OCI-M1 (cell line): ENCODE measurements at regions not wholly inside any gene's neighbourhood (a gene's known extent, or its start where the extent isn't known, plus 50 kb on each side); places are given as distances from the start of the nearest gene placed in this dataset.
"Not testable (repeated sequence)": the region's sequence is repeated elsewhere in the genome, so short reads cannot be mapped to it uniquely, and the experiment has no call there.

Experiments
- DNase-seq: peaks from one replicate; lab custom pipeline; 2025; lab: John Stamatoyannopoulos, UW

DNA sequence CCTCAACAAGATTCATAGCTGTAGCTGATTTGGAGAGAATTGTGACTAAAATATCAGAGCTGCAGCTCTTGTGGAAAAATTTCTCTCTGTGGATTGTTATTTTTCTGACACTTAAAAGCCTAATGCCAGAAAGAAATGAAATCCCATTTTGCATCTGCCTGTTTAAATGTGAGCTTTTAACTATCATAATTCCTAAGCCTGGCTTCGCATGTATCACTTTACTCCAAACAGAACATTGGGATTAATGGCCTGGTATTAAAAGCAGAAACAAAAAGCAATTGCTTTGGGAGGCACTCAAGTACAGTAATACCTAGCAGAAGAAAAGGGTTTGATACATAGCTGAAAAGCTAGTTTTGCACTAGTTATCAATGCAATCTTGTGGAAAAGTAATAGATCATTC is 164.2 kb upstream of the FSHR start:
- no peak for DNase-seq

DNA sequence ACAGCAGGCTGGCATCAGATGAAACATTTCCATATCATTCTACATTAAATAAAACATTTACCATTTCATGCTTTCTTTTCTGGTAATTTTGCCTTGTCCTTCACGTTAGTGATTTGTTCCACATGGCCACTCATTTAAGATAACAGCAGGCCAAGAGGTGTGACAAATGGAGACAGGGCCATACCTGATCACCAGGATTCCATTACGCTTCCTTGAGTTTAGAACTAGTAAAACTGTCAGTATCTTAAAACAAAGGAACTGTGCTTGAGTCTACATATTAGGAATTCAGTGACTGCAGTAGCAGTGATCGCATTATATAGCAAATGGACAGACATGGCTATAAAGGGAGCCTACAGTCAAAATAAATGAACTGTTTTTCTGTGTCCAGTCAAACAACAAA is 155.1 kb upstream of the FSHR start:
- DNase-seq: no peak

DNA sequence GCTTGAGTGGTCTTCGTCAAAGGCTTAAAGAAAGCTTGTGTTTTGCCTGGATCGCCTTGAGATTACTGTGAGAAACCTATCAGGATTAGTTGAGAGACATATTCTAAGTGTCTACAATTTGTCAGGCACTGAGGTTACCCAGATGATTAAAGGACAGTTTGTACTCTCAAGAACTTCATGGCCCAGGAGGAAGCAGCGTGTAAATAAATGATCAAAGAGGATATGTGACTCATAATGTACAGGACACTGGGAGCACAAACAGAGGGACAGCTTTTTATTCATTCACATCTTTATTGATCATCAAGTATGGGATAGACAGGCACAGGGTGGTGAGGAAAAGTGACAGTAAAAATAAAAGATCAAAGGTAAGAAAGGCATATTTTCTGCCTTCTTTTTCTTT is 152.6 kb upstream of the FSHR start:
- no peak for DNase-seq

DNA sequence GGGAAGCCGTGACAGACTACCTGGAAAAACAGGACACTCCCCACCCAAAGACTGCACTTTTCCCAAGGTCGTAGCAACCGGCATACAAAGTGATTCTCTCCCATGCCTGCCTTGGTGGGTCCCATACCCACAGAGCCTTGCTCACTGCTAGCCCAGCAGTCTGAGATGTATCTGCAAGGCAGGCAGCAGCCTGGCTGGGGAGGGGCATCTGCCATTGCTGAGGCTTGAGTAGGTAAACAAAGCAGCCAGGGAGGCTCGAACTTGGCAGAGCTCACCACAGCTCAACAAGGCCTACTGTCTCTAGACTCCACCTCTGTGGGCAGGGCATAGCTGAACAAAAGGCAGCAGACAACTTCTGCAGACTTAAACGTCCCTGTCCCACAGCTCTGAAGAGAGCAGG is 144.4 kb upstream of the FSHR start:
- not testable (repeated sequence) for DNase-seq

DNA sequence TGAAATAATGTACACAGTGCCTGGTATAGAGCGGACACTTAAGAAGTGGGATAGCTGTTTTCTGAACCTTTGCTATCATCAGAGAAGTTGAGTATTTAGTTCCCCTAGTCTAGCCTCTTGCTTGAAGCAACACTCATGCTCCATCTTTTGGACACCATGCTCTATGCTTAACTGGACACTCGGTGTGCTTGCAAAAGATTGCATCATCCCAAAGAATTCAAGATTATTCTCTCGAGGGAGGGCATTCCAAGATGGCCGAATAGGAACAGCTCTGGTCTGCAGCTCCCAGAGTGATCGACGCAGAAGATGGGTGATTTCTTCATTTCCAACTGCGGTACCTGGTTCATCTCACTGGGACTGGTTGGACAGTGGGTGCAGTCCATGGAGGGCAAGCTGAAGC is 143.9 kb upstream of the FSHR start:
- peak; percentile 61 for DNase-seq

DNA sequence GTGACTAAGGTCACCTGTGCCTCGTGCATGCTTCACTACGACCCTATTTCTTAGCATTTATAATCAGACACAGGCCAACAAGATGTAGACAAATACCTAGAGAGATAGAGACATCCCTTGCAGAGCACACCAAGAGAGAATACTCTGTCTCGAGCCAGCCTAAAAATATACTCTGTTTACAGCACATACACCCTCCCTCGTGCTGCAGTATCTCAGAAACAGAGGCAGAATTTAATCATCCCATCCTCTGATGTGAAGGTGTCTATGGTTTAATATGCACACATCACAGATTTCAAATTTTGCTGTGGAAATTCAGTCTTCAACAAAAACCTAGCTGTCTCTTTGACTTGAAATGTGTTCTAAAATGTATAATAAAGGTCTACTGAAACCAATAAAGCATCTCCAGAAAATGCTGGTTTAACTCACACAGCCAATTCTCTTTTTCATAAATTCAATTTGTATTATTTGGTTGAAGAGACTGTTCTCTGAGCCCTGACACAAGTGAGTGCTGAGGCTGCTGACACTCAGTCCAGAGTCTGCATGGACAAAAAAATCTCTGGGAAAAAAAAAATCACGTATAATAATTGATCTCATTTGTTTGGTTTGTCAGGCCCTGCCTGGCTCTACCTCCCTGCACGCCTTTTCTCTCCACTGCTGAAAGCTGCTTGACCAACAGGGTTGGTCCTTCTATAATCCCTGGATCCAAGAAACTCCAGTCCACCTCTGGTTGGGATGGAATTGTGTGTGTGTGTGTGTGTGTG is 142.0 kb upstream of the FSHR start:
- DNase-seq: no peak

DNA sequence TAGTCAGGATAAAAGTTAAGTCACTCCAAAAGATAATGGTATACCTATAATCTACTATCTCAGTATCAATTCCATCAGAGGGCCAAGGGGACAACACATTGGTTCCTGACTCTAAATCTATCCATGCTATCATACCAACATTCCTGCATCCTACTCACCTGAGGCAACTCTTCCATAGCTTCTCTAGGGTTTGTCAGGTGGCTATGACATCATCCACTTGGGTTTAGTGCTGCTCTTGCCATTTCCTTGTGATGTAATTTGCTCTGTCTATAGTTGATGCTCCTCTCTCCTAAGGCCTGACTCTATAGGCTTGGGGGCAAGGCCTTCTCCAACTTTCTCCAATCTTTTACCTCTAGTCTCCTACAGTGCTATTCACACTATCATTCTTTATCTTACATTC is 139.9 kb upstream of the FSHR start:
- DNase-seq: no peak

DNA sequence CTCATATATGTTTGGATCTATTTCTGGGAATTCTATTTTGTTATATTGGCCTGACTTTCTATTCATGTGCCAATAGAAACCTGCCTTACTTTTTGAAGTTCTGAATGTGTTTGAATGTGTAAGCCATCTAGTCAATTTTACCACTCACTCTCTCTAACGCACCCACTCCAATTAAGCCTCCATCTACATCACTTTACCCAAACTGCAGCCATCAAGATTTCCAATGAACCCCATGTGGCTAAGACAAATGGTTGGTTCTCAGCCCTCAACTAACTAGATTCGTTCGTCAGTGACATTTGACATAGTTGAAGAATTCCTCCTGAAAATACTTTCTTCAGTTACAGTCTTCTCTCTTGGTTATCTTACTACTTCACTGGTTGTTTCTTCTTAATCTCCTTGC is 137.3 kb upstream of the FSHR start:
- DNase-seq: no peak

DNA sequence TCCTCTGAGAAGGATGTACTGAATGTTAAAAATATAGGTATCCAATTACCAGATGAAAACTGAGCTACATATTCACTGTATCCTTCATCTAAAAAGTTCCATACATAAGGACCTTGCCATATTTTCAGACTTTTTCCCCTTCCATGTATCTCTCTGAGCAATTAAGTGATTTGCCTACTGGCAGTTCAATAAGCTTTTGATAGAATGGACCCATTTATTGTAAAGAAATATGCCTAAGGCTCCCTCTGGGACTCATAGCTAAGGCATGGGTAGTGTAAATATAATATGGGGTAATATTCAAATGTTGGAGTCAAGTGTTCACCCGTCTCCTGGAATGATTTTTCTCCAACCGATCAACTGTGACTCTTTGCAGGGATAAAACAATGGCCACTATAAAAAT is 135.4 kb upstream of the FSHR start:
- DNase-seq: no peak

DNA sequence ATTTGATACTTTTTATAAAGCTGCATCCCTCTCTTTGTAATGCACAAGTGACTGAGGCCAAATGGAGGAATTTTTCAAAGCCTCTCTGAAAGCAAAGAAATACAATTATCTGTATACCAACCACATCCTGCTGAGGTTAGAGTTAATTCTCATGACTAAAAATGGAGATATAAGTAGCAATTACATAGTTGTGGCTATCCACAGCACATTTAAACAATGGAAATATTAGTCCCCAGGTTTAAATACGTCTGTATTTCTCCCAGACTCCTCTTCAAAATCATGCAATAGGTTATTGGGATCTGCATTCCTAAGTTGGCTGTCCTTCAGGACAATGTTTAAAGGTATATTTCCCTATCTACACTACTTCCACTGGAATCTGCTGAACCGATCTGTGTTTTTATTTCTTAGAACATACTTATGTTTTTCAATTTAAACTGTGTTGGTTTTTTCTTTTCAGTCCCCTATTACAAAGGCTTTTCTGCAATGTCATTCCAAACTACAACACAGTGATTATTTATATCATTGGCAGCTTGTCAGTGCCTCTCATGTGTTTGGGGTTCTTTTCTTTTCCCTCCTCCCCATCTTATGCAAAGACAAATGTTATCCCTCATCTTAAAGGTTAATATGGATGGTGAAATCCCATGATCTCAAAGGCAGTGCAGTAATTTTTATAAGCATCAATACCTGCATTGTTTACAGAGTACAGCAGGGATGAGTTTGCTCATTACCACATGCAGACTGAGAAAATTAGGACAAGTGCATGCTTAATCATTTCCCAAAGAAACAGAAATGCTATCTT is 134.8 kb upstream of the FSHR start:
- DNase-seq: no peak

DNA sequence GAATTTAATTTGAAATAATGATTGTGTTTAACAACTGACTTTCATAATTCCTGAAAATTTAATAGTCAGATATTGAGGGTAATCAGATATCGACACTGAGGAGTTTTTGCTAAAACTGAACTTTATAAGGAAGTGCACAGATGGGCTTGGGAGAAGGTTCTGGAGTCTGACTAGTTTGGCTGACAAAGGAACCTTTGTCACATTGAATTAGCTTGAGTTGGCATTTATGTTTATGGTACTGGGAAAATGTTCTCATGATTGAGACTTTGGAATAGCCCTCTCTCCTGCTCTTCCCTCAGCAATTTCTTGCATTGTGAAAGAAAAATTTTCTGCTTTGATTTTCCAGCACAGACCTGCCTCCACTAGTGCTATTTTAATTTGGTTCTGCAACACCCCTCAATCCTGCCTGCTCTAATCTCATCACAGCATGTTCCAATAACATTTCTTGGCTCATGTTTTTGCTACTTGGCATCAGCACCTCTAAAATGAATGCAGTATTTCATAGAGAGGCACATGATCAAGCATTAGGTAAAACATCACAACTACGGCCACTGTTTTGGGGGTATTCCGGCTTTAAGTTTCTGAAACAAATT is 133.9 kb upstream of the FSHR start:
- DNase-seq: no peak

DNA sequence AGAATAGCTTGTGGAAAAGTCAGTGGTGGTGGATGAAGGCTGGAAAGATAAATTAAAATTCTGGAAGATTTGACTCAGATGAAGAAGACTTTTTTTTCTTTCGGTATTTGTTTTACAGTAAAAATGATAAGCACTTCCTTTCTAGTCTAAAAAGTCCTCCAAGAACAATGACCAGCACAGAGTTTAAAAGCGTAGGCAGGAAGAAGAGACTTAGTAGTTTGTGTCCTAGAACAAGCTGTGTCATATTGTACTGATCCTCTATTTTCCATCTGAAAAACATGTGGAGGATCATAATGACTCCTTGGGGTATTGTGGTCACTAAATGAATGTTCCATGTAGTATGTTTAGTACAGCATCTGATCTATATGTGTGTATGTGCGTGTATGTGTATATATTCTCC is 132.4 kb upstream of the FSHR start:
- no peak for DNase-seq

DNA sequence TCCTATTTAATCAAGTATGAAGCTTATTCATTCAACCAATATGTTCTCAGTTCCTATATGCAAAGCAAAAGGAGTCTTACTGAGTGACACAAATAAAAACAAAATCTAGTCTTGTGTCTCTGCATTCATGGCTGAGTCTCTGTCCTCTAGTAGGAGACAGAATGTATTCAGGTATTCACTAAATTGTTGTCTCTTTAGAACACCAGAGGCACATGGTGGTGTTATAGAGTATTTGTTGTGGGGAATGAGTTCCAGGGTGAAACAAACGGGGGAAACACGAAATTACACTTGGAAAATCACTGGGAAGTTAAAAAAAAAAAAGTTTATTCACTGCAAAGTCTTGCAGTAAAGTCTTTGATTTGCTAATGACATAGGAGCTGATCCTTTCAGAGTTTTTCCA is 131.7 kb upstream of the FSHR start:
- no peak for DNase-seq

DNA sequence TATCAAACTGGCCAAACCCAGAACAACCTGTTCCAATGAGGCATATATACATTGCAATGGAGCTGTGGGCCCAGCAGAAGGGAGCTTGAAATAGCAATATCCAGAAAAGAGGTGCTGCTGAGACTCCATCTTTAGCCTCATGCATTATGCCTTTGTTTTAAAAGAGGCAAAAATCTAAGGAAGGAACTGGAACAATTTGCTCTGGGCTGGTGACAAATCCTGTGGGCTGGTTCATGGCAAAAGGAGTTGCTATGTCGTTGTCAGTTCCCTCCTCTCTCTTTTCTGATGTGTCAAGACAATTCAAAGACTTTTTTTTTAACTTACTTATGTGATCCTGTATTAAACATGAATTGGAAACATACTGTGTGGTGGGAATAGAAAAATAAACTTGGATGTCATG is 124.2 kb upstream of the FSHR start:
- no peak for DNase-seq

DNA sequence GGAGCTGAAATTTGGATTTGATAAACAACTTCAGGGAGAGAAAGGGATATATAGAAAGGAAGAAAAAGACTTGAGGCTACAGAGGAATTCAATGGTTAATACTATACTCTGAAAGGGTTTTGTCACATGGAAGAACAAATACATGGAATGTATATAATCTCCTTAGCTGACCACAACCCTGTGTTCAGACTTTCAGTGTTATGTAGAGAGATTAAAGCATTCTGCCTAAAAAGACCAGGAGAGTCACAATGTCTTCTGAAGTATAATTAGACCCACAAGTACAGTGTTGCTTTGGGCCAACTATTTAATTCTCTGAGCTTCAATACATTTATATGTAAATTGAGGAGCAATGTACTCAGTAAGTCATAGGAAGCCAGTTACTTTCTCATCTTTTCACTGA is 123.8 kb upstream of the FSHR start:
- DNase-seq: no peak

DNA sequence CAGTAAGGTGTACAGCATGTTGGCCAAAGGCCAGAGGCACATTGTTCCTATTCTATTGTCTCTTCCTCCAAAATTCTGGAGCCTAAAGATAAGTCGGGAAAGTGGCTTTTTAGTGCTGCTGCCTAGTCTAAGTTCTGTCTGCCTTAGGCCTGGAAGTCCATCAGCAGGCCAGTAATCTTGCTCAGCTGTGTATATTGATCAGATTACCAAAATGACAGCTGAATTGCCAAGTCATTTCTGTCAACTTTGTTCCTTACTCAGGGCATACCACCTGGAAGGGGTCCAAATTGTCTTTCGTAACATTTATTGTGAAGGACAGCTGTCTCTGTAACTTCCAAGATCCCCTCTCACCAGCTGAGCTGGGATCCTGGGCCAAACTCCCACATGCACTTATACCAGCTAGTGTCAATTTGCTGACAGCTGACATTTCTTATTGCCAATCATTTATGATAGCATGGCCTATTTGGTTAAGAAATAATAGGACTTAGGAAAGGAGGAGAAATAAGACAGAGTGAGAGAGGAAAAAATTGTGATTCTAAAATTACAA is 116.8 kb upstream of the FSHR start:
- peak; percentile 18 for DNase-seq

DNA sequence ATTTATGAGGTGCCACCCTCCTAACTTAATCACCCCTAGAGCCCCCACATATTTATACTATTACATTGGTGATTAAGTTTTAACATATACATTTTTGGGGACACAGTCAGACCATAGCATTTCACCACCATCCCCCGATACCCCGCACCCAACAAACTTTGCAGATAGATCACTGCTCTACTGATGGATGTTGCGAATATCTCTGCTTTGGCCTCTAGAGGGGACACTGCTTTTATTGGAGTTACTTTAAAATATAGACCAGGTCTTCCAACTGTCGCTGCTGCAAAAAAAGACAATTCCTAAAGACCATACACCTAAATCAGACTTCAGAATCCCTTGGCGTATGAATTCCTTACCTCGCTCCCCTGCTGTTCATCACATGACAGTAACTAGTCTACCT is 115.8 kb upstream of the FSHR start:
- DNase-seq: no peak

DNA sequence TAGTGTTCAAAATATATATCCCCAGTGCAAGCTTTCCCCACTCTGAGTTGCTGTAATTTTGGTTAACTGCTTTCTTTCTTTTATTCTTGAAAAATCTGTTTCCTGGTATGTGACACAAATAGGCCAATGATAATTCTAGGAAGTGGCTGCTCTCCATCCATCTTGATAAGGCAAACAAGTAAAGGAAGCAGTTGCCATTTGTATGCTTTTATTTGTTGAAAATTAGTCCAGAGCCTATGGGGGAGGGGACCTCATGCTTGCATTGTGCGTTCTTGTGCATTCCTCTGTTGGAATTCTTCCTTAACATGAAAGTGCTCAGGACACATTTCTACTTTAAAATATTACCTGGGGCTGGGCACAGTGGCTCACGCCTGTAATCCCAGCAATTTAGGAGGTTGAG is 111.2 kb upstream of the FSHR start:
- DNase-seq: no peak

DNA sequence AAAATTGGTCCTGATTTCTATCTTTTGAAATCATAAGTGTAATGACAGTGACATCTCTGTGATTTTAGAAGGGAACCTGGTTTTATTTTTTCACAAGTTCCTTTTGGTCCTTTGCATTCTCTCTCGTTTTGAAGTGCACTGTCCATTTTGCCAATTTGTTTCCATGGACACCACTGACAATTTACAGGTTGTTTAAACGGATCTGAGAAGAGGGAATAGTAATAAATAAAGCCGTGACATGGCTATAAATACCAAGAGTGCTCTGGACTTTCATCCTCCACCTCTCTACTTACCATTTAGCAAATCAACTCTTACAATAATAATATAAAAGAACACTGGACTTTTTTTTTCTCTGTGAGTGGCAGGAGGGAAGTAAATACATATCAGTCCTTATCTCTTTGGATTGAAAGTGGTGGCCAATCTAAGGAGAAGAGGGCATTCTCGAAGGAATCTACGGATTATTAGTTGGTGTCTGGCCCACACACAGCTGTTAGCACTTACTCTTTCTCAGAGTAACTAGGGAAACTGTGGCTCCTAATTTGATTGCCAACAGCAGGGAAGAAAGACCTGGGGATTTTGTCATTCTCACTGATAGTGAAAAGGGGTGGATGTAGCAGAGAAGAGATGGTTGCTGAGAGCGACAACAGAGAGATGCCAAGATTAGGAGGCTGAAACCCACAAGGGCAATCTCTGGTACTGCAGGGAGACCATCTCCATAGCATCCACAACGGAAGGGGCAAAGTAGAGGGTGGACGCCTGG is 108.7 kb upstream of the FSHR start:
- DNase-seq: no peak

DNA sequence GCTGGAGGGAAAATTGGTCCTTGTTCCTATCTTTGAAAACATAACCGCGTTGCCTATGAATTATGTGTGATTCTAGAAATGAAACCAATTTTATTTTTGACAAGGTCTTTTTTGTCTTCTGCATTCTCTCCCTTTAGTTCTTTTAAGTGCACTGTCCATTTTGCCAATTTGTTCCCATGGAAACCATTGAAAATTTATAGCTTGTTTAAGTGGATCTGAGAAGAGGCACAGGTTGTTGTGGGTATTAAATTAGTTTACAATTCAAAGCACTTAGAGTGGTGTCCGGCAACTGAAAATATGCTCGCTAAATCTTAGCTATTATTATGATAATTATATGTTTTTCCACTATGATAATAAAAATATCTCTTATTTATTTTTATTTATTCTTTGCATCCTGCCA is 107.5 kb upstream of the FSHR start:
- no peak for DNase-seq

DNA sequence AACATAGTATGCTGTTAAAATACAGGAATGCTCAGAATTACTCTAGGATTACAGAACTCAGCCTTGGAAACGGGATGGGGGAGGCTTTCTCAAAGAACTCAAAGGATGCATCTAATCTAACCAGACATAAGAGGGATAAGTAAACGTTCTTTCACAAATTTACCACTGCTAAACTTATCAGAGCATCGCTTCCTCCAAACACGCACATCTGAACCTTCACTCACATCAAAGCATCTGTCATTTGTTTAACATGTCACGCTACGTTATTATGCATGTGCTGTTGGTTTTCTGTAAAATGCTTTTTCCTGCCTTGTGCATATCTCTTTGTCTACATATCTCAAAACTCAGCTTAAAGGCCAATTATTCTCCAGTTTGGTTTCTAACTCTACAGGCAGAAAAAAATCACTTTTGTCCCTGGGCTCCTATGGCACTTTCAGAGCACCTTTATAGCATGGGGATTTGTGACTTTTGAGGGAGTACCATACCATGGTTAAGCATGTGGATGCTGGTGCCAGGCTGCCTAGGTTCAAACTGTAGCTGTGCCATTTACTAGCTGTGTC is 106.7 kb upstream of the FSHR start:
- no peak for DNase-seq

DNA sequence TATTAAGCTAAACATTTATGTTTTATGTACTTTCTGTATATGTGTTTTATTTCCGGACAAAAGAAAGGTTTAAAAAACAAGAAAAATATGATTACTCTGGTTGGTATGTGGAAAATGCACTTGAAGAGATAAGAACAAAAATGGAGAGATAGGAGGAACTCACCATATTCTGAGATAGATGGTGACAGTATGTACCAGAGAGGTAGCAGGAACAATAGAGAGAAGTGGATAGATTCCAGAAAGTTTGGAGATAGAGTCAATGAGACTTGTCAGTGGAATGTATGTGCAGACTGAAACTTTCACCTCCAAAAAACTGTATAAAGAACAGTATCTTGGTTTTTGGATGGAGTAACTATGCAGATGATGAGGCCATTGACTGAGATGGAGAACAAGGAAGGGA is 105.6 kb upstream of the FSHR start:
- DNase-seq: no peak
